ENCODE measurements at regions not wholly inside any gene's neighbourhood (a gene's known extent, or its start where the extent isn't known, plus 50 kb on each side); places are given as distances from the start of the nearest gene placed in this dataset.
"Not testable (repeated sequence)": the region's sequence is repeated elsewhere in the genome, so short reads cannot be mapped to it uniquely, and the experiment has no call there.

GRCh38 chr18:78508228-78508824 is 471.3 kb upstream of the SALL3 start:
- not testable (repeated sequence) for DNase-seq (ENCODE audit: low spot score)

GRCh38 chr18:78510091-78510490 is 469.5 kb upstream of the SALL3 start:
- no peak for DNase-seq (ENCODE audit: low spot score)

GRCh38 chr18:78510636-78511035 is 469.0 kb upstream of the SALL3 start:
- no peak for DNase-seq (ENCODE audit: low spot score)

- DNase-seq (ENCODE audit: low spot score): no peak
Measured at GRCh38 chr18:78511666-78512601, 467.7 kb upstream of the SALL3 start.

- DNase-seq (ENCODE audit: low spot score): no peak
Measured at GRCh38 chr18:78514910-78515670, 464.5 kb upstream of the SALL3 start.

- DNase-seq (ENCODE audit: low spot score): no peak
Measured at GRCh38 chr18:78517328-78517727, 462.3 kb upstream of the SALL3 start.

- no peak for DNase-seq (ENCODE audit: low spot score)
Measured at GRCh38 chr18:78517973-78518372, 461.6 kb upstream of the SALL3 start.

- no peak for DNase-seq (ENCODE audit: low spot score)
Measured at GRCh38 chr18:78518805-78519204, 460.8 kb upstream of the SALL3 start.

- no peak for DNase-seq (ENCODE audit: low spot score)
Measured at GRCh38 chr18:78519394-78520062, 460.1 kb upstream of the SALL3 start.

- no peak for DNase-seq (ENCODE audit: low spot score)
Measured at GRCh38 chr18:78521136-78521535, 458.5 kb upstream of the SALL3 start.

- no peak for DNase-seq (ENCODE audit: low spot score)
Measured at GRCh38 chr18:78521744-78522143, 457.9 kb upstream of the SALL3 start.

- no peak for DNase-seq (ENCODE audit: low spot score)
Measured at GRCh38 chr18:78522507-78522906, 457.1 kb upstream of the SALL3 start.

GRCh38 chr18:78523850-78524249 is 455.8 kb upstream of the SALL3 start:
- no peak for DNase-seq (ENCODE audit: low spot score)

GRCh38 chr18:78525366-78526111 is 454.1 kb upstream of the SALL3 start:
- no peak for DNase-seq (ENCODE audit: low spot score)

- DNase-seq (ENCODE audit: low spot score): no peak
Measured at GRCh38 chr18:78526275-78526674, 453.3 kb upstream of the SALL3 start.

- DNase-seq (ENCODE audit: low spot score): no peak
Measured at GRCh38 chr18:78526923-78527711, 452.5 kb upstream of the SALL3 start.

- DNase-seq (ENCODE audit: low spot score): no peak
Measured at GRCh38 chr18:78527984-78528383, 451.6 kb upstream of the SALL3 start.

- no peak for DNase-seq (ENCODE audit: low spot score)
Measured at GRCh38 chr18:78528411-78529258, 451.0 kb upstream of the SALL3 start.

GRCh38 chr18:78531637-78532036 is 448.0 kb upstream of the SALL3 start:
- DNase-seq (ENCODE audit: low spot score): no peak

All from hematopoietic multipotent progenitor cell treated with erythropoietin and hydrocortisone succinate and interleukin-3 and kit ligand, for 17 days (in vitro differentiated cells).